SK-N-SH (cell line): ENCODE measurements at regions not wholly inside any gene's neighbourhood (a gene's known extent, or its start where the extent isn't known, plus 50 kb on each side); places are given as distances from the start of the nearest gene placed in this dataset.

Experiments
- CTCF ChIA-PET: fragments of 300-600, 350-600 bp; formaldehyde crosslinking; extraction: SDS; loops from one replicate; lab custom pipeline; 2021; lab: Yijun Ruan, JAX
- POLR2A ChIA-PET: fragments of 350-600 bp; sonication (Branson Sonifier 250); formaldehyde crosslinking; extraction: SDS; loops from one replicate; lab custom pipeline; 2020; ENCODE audit warnings: antibody characterized with exemption, inconsistent platforms; lab: Yijun Ruan, JAX
- DNase-seq: peaks from one replicate; pipeline ENCODE4 v3.0.0; 2012
- H2AFZ ChIP-seq: fragments of 200-600 bp; sonication (generic); 2 replicates; pipeline ENCODE4 v1.8.1; 2016; ENCODE audit warnings: antibody characterized with exemption, mild to moderate bottlenecking, low read depth
- H3F3A ChIP-seq: fragments of 200-600 bp; sonication (generic); replicated peaks from 2 replicates; pipeline ENCODE3; 2016; ENCODE audit warnings: antibody characterized with exemption, mild to moderate bottlenecking; ENCODE audit not compliant: insufficient read depth
- H3K27ac ChIP-seq, 2 experiments: fragments of 200-500 bp in 1 of 2; fragments of 200-600 bp in 1 of 2; sonication (Bioruptor generic) in 1 of 2; sonication (generic), shearing (Covaris generic) in 1 of 2; 2 replicates each; pipeline versions ENCODE4 v1.5.1 to v1.6.1; 2014 to 2016; ENCODE audit warnings: low read depth in 2 of 2, inconsistent platforms in 1 of 2, low read length in 1 of 2, mild to moderate bottlenecking in 1 of 2, mixed read lengths in 1 of 2
- H3K27me3 ChIP-seq: fragments of 200-600 bp; sonication (generic), shearing (Covaris generic); 2 replicates; pipeline ENCODE4 v1.6.1; 2016; ENCODE audit warnings: mixed run types; ENCODE audit not compliant: insufficient read depth
- H3K36me3 ChIP-seq, 2 experiments: fragments of 200-500 bp in 1 of 2; fragments of 200-600 bp in 1 of 2; sonication (Bioruptor generic) in 1 of 2; sonication (generic) in 1 of 2; replicated peaks in 1 of 2; 2 replicates each; pipeline versions ENCODE3 to v1.5.1; 2014 to 2016; ENCODE audit warnings: low read length in 1 of 2, mild to moderate bottlenecking in 1 of 2; ENCODE audit not compliant: insufficient read depth in 2 of 2, control insufficient read depth in 1 of 2
- H3K4me1 ChIP-seq, 2 experiments: fragments of 200-500 bp in 1 of 2; fragments of 200-600 bp in 1 of 2; sonication (Bioruptor generic) in 1 of 2; sonication (generic), shearing (Covaris generic) in 1 of 2; 2 replicates each; pipeline versions ENCODE4 v1.5.1 to v1.6.1; 2014 to 2016; ENCODE audit warnings: low read depth in 1 of 2, low read length in 1 of 2, mixed run types in 1 of 2; ENCODE audit not compliant: insufficient read depth in 2 of 2, control insufficient read depth in 1 of 2
- H3K4me2 ChIP-seq: fragments of 200-600 bp; sonication (generic), shearing (Covaris generic); 2 replicates; pipeline ENCODE4 v1.6.1; 2017; ENCODE audit warnings: mixed run types
- H3K4me3 ChIP-seq, 2 experiments: fragments of 200-500 bp in 1 of 2; fragments of 200-600 bp in 1 of 2; sonication (Bioruptor generic) in 1 of 2; sonication (generic), shearing (Covaris generic) in 1 of 2; 2 replicates each; pipeline versions ENCODE4 v1.5.1 to v1.8.1; 2014 to 2016; ENCODE audit warnings: low read depth in 2 of 2, inconsistent platforms in 1 of 2, low read length in 1 of 2, mild to moderate bottlenecking in 1 of 2, mixed read lengths in 1 of 2, moderate library complexity in 1 of 2
- H3K79me2 ChIP-seq: fragments of 200-600 bp; sonication (generic); 2 replicates; pipeline ENCODE4 v1.8.1; 2017; ENCODE audit warnings: mild to moderate bottlenecking; ENCODE audit not compliant: insufficient read depth
- H3K9ac ChIP-seq: fragments of 200-600 bp; sonication (generic); 2 replicates; pipeline ENCODE4 v1.6.1; 2017; ENCODE audit warnings: mixed run types
- H3K9me2 ChIP-seq: fragments of 200-600 bp; sonication (generic); 2 replicates; pipeline ENCODE4 v1.6.1; 2017; ENCODE audit warnings: mixed run types
- H3K9me3 ChIP-seq: fragments of 200-600 bp; sonication (generic); 2 replicates; pipeline ENCODE4 v1.6.1; 2017; ENCODE audit warnings: mixed run types, mild to moderate bottlenecking, moderate library complexity
- H4K20me1 ChIP-seq: fragments of 200-600 bp; sonication (generic); 2 replicates; pipeline ENCODE4 v1.6.1; 2017; ENCODE audit warnings: mild to moderate bottlenecking, mixed run types; ENCODE audit not compliant: insufficient read depth
- CHD2 ChIP-seq: fragments of 150-350 bp; IDR thresholded peaks from 2 replicates; pipeline ENCODE4 v1.6.1; 2018; ENCODE audit warnings: low read length; ENCODE audit not compliant: partially characterized antibody
- EP300 ChIP-seq, 2 experiments: IDR thresholded peaks; 2 replicates each; pipeline versions ENCODE4 v1.4.0 to v1.6.1; 2012; ENCODE audit warnings: borderline replicate concordance in 1 of 2, low read depth in 1 of 2, low read length in 1 of 2
- EZH2phosphoT487 ChIP-seq: fragments of 200-600 bp; sonication (generic); IDR thresholded peaks from 2 replicates; pipeline ENCODE4 v1.6.1; 2017; ENCODE audit warnings: low read depth, mixed run types, mild to moderate bottlenecking, antibody characterized with exemption, moderate library complexity, borderline replicate concordance
- FOSL2 ChIP-seq: IDR thresholded peaks from 2 replicates; pipeline ENCODE4 v1.4.0; 2012; ENCODE audit warnings: low read depth, mild to moderate bottlenecking, moderate library complexity, borderline replicate concordance
- GATA2 ChIP-seq: sonication (generic); formaldehyde crosslinking; IDR thresholded peaks from 2 replicates; pipeline ENCODE4 v1.5.0; 2020; ENCODE audit warnings: mild to moderate bottlenecking, missing genetic modification reagents
- JUND ChIP-seq: IDR thresholded peaks from 2 replicates; pipeline ENCODE4 v1.4.0; 2012
- MXI1 ChIP-seq: IDR thresholded peaks from 2 replicates; pipeline ENCODE4 v1.6.1; 2012; ENCODE audit warnings: mild to moderate bottlenecking, low read depth, low read length, improper control_type of control experiment
- TAF1 ChIP-seq: IDR thresholded peaks from 2 replicates; pipeline ENCODE4 v1.6.1; 2012; ENCODE audit warnings: low read depth, mild to moderate bottlenecking, low read length, moderate library complexity, borderline replicate concordance
- TEAD4 ChIP-seq: IDR thresholded peaks from 2 replicates; pipeline ENCODE4 v1.4.0; 2012; ENCODE audit warnings: mild to moderate bottlenecking, borderline replicate concordance; ENCODE audit not compliant: insufficient read depth
- TF ChIP-seq, protein P1 (sequence below): IDR thresholded peaks from 2 replicates; pipeline ENCODE4 v1.4.0; 2012; ENCODE audit warnings: low read depth
- TF ChIP-seq, protein P2 (sequence below): IDR thresholded peaks from 2 replicates; pipeline ENCODE4 v1.4.0; 2012; ENCODE audit warnings: low read depth, borderline replicate concordance
- TF ChIP-seq, protein P3 (sequence below): fragments of 200-600 bp; sonication (generic); IDR thresholded peaks from 2 replicates; pipeline ENCODE4 v1.6.1; 2017; ENCODE audit warnings: antibody characterized with exemption, mild to moderate bottlenecking, moderate library complexity
- TF ChIP-seq, protein P4 (sequence below): IDR thresholded peaks from 2 replicates; pipeline ENCODE4; 2012
- TF ChIP-seq, protein P5 (sequence below): IDR thresholded peaks from 2 replicates; pipeline ENCODE4 v1.6.1; 2012; ENCODE audit warnings: mild to moderate bottlenecking, low read depth, low read length, moderate library complexity
- TF ChIP-seq, protein P6 (sequence below): IDR thresholded peaks from 2 replicates; pipeline ENCODE4 v1.4.0; 2012; ENCODE audit warnings: low read depth, borderline replicate concordance
- TF ChIP-seq, protein P7 (sequence below): fragments of 150-350 bp; IDR thresholded peaks from 2 replicates; pipeline ENCODE4 v1.6.1; 2017; ENCODE audit warnings: antibody characterized with exemption, low read length, low read depth, borderline replicate concordance

DNA sequence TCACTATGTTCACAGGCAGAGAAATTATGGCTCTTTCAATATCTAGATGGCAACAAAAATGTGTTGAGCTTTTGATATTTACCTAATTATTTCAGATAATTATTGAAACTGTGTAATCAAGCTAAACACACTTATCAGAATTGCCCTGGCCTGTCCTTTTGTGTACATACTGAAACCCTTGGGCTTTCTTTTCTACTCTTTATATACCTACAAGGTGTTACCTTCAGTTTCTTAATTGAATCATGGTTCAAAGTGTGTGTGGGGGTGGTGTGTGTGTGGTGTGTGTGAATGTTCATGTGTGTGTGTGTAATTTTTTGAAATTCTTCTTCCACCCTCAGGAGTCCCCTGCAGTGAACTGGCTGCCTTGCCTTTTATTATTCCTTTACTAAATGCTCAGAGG is 506.8 kb upstream of the SOX9 start:
- CTCF ChIA-PET: interaction anchor here (1.0 kb wide), 1 partner anchor 31 kb away, joined by 4 read pairs; no protein-coding TSS in a partner anchor
- H3K4me1 ChIP-seq: no peaks in the 10 kb centered on the region
- no peak overlapping the region for H3K4me2 ChIP-seq
- H2AFZ ChIP-seq: no peak overlapping the region
- TF ChIP-seq GATA2 (CRISPR knock-in tag) (no peak), JUND (no peak), TEAD4 (no peak), TAF1 (no peak), EZH2phosphoT487 (no peak), MXI1 (no peak), CHD2 (no peak), EP300 (IDR thresholded peaks at IDR 0.05; ENCODE audit: borderline replicate concordance in 1 of 2, low read depth in 1 of 2, low read length in 1 of 2) (no peak), FOSL2 (no peak)
- TF ChIP-seq, protein P1, sequence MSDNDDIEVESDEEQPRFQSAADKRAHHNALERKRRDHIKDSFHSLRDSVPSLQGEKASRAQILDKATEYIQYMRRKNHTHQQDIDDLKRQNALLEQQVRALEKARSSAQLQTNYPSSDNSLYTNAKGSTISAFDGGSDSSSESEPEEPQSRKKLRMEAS: no peak
- TF ChIP-seq, protein P2, sequence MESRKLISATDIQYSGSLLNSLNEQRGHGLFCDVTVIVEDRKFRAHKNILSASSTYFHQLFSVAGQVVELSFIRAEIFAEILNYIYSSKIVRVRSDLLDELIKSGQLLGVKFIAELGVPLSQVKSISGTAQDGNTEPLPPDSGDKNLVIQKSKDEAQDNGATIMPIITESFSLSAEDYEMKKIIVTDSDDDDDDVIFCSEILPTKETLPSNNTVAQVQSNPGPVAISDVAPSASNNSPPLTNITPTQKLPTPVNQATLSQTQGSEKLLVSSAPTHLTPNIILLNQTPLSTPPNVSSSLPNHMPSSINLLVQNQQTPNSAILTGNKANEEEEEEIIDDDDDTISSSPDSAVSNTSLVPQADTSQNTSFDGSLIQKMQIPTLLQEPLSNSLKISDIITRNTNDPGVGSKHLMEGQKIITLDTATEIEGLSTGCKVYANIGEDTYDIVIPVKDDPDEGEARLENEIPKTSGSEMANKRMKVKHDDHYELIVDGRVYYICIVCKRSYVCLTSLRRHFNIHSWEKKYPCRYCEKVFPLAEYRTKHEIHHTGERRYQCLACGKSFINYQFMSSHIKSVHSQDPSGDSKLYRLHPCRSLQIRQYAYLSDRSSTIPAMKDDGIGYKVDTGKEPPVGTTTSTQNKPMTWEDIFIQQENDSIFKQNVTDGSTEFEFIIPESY: no peak
- TF ChIP-seq, protein P3, sequence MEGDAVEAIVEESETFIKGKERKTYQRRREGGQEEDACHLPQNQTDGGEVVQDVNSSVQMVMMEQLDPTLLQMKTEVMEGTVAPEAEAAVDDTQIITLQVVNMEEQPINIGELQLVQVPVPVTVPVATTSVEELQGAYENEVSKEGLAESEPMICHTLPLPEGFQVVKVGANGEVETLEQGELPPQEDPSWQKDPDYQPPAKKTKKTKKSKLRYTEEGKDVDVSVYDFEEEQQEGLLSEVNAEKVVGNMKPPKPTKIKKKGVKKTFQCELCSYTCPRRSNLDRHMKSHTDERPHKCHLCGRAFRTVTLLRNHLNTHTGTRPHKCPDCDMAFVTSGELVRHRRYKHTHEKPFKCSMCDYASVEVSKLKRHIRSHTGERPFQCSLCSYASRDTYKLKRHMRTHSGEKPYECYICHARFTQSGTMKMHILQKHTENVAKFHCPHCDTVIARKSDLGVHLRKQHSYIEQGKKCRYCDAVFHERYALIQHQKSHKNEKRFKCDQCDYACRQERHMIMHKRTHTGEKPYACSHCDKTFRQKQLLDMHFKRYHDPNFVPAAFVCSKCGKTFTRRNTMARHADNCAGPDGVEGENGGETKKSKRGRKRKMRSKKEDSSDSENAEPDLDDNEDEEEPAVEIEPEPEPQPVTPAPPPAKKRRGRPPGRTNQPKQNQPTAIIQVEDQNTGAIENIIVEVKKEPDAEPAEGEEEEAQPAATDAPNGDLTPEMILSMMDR: no peak
- TF ChIP-seq, protein P4, sequence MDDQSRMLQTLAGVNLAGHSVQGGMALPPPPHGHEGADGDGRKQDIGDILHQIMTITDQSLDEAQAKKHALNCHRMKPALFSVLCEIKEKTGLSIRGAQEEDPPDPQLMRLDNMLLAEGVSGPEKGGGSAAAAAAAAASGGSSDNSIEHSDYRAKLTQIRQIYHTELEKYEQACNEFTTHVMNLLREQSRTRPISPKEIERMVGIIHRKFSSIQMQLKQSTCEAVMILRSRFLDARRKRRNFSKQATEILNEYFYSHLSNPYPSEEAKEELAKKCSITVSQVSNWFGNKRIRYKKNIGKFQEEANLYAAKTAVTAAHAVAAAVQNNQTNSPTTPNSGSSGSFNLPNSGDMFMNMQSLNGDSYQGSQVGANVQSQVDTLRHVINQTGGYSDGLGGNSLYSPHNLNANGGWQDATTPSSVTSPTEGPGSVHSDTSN: no peak
- TF ChIP-seq, protein P5, sequence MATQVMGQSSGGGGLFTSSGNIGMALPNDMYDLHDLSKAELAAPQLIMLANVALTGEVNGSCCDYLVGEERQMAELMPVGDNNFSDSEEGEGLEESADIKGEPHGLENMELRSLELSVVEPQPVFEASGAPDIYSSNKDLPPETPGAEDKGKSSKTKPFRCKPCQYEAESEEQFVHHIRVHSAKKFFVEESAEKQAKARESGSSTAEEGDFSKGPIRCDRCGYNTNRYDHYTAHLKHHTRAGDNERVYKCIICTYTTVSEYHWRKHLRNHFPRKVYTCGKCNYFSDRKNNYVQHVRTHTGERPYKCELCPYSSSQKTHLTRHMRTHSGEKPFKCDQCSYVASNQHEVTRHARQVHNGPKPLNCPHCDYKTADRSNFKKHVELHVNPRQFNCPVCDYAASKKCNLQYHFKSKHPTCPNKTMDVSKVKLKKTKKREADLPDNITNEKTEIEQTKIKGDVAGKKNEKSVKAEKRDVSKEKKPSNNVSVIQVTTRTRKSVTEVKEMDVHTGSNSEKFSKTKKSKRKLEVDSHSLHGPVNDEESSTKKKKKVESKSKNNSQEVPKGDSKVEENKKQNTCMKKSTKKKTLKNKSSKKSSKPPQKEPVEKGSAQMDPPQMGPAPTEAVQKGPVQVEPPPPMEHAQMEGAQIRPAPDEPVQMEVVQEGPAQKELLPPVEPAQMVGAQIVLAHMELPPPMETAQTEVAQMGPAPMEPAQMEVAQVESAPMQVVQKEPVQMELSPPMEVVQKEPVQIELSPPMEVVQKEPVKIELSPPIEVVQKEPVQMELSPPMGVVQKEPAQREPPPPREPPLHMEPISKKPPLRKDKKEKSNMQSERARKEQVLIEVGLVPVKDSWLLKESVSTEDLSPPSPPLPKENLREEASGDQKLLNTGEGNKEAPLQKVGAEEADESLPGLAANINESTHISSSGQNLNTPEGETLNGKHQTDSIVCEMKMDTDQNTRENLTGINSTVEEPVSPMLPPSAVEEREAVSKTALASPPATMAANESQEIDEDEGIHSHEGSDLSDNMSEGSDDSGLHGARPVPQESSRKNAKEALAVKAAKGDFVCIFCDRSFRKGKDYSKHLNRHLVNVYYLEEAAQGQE: no peak
- TF ChIP-seq, protein P6, sequence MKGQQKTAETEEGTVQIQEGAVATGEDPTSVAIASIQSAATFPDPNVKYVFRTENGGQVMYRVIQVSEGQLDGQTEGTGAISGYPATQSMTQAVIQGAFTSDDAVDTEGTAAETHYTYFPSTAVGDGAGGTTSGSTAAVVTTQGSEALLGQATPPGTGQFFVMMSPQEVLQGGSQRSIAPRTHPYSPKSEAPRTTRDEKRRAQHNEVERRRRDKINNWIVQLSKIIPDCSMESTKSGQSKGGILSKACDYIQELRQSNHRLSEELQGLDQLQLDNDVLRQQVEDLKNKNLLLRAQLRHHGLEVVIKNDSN: no peak
- TF ChIP-seq, protein P7, sequence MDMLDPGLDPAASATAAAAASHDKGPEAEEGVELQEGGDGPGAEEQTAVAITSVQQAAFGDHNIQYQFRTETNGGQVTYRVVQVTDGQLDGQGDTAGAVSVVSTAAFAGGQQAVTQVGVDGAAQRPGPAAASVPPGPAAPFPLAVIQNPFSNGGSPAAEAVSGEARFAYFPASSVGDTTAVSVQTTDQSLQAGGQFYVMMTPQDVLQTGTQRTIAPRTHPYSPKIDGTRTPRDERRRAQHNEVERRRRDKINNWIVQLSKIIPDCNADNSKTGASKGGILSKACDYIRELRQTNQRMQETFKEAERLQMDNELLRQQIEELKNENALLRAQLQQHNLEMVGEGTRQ: no peak
- H3K4me3 ChIP-seq: no peak overlapping the region
- no peaks in the 10 kb centered on the region for H4K20me1 ChIP-seq
- peaks cover 6% of the 10 kb centered on the region; the same call in 1 of the 2 replicates for H3K9me3 ChIP-seq
- H3F3A ChIP-seq: peaks cover 4% of the 10 kb centered on the region
- H3K9me2 ChIP-seq: no peaks in the 10 kb centered on the region
- no peaks in the 10 kb centered on the region for H3K27me3 ChIP-seq
- DNase-seq: no peak
- no peak overlapping the region for H3K9ac ChIP-seq
- H3K27ac ChIP-seq: no peak overlapping the region
- POLR2A ChIA-PET: no interaction called here
- no peaks in the 10 kb centered on the region for H3K36me3 ChIP-seq
- H3K79me2 ChIP-seq: no peaks in the 10 kb centered on the region
